Neural progenitor cell (in vitro differentiated cells): ENCODE measurements at regions not wholly inside any gene's neighbourhood (a gene's known extent, or its start where the extent isn't known, plus 50 kb on each side); places are given as distances from the start of the nearest gene placed in this dataset.

Experiments used
- DNase-seq: peaks from one replicate; pipeline ENCODE4 v3.0.0-alpha.2; 2016; ENCODE audit warnings: low spot score
- H2AFZ ChIP-seq: fragments of 200-600 bp; sonication (generic); replicated peaks from 2 replicates; pipeline ENCODE4 v1.6.1; 2016; ENCODE audit warnings: antibody characterized with exemption
- H3F3A ChIP-seq: fragments of 200-600 bp; sonication (generic); 2 replicates; pipeline ENCODE4 v1.6.1; 2016; ENCODE audit warnings: antibody characterized with exemption, low read depth
- H3K27ac ChIP-seq: fragments of 200-600 bp; sonication (generic); 2 replicates; pipeline ENCODE4 v1.5.1; 2016; ENCODE audit warnings: mild to moderate bottlenecking
- H3K27me3 ChIP-seq: fragments of 200-600 bp; sonication (generic); 2 replicates; pipeline ENCODE4 v1.6.1; 2016; ENCODE audit warnings: mild to moderate bottlenecking, moderate library complexity
- H3K36me3 ChIP-seq: fragments of 200-600 bp; sonication (generic); 2 replicates; pipeline ENCODE4 v1.5.1; 2016
- H3K4me1 ChIP-seq: fragments of 200-600 bp; sonication (generic); 2 replicates; pipeline ENCODE4 v1.6.1; 2016; ENCODE audit warnings: mixed run types
- H3K4me2 ChIP-seq: fragments of 200-600 bp; sonication (generic); 2 replicates; pipeline ENCODE4 v1.6.1; 2016
- H3K4me3 ChIP-seq: fragments of 200-600 bp; sonication (generic); 2 replicates; pipeline ENCODE4 v1.5.1; 2016
- H3K79me2 ChIP-seq: fragments of 200-600 bp; sonication (generic); 2 replicates; pipeline ENCODE4 v1.6.1; 2016; ENCODE audit warnings: low read depth
- H3K9ac ChIP-seq: fragments of 200-600 bp; sonication (generic); 2 replicates; pipeline ENCODE4 v1.6.1; 2016
- H3K9me3 ChIP-seq: fragments of 200-600 bp; sonication (generic); 2 replicates; pipeline ENCODE4 v1.5.1; 2016; ENCODE audit warnings: low read depth
- H4K20me1 ChIP-seq: fragments of 200-600 bp; sonication (generic); 2 replicates; pipeline ENCODE4 v1.6.1; 2016; ENCODE audit warnings: low read depth
- H3K27ac Mint-ChIP-seq: 3 replicates; pipeline ENCODE4 v1.8.0; 2021; ENCODE audit warnings: mixed read lengths
- H3K27me3 Mint-ChIP-seq: 2 replicates; pipeline ENCODE4 v1.8.0; 2022; ENCODE audit warnings: low read depth, mild to moderate bottlenecking, inconsistent platforms, moderate library complexity, mixed read lengths; ENCODE audit not compliant: insufficient read depth
- H3K36me3 Mint-ChIP-seq: 3 replicates; pipeline ENCODE4 v1.8.0; 2021; ENCODE audit warnings: mixed read lengths
- H3K4me1 Mint-ChIP-seq: 3 replicates; pipeline ENCODE4 v1.8.0; 2021; ENCODE audit warnings: mixed read lengths
- H3K4me3 Mint-ChIP-seq: 3 replicates; pipeline ENCODE4 v1.8.0; 2021; ENCODE audit warnings: mild to moderate bottlenecking, moderate library complexity, mixed read lengths
- H3K9me3 Mint-ChIP-seq: 3 replicates; pipeline ENCODE4 v1.8.0; 2020; ENCODE audit warnings: mixed read lengths
- EZH2 ChIP-seq: fragments of 200-600 bp; sonication (generic); IDR thresholded peaks from 2 replicates; pipeline ENCODE4 v1.6.1; 2017; ENCODE audit warnings: antibody characterized with exemption, mild to moderate bottlenecking, moderate library complexity
- EZH2phosphoT487 ChIP-seq: fragments of 200-600 bp; sonication (generic); IDR thresholded peaks from 2 replicates; pipeline ENCODE4 v1.6.1; 2017; ENCODE audit warnings: antibody characterized with exemption
- TF ChIP-seq, protein P1 (sequence below): fragments of 200-600 bp; sonication (generic); IDR thresholded peaks from 2 replicates; pipeline ENCODE4 v1.5.1; 2017; ENCODE audit warnings: antibody characterized with exemption, mild to moderate bottlenecking

DNA sequence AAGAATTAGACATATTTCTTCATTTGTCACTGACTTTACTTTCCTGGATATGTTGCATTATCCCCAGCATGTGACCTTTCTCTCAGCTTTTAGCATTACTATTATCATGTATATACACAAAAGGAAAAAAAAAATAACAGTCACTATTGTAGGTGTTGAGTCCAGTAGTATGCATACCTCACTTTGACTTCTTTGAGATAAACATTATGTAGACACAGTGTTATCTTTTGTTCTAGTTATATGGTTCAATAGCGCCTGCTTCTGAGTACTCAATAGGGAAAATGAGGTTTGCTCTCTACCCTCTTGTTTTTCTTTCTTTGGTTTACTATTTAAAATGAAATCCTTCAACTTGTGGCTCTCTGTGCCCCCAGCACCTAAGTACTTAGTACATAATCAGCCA lies 409.6 kb upstream of the PKN2 start:
- Mint-ChIP-seq H3K4me3 (no peak overlapping the region), H3K36me3 (no peaks in the 10 kb centered on the region), H3K27me3 (no peaks in the 10 kb centered on the region), H3K27ac (no peak overlapping the region), H3K4me1 (peaks cover 20% of the 10 kb centered on the region), H3K9me3 (peaks cover 3% of the 10 kb centered on the region)
- Histone ChIP-seq H3K4me3 (no peak overlapping the region), H3F3A (no peaks in the 10 kb centered on the region), H3K36me3 (no peaks in the 10 kb centered on the region), H3K27ac (no peak overlapping the region), H3K79me2 (no peaks in the 10 kb centered on the region), H3K27me3 (no peaks in the 10 kb centered on the region), H2AFZ (no peak overlapping the region), H3K9me3 (no peaks in the 10 kb centered on the region), H3K4me1 (no peaks in the 10 kb centered on the region), H3K9ac (no peak overlapping the region), H4K20me1 (no peaks in the 10 kb centered on the region), H3K4me2 (no peak overlapping the region)
- no peak for DNase-seq
- TF ChIP-seq, protein P1, sequence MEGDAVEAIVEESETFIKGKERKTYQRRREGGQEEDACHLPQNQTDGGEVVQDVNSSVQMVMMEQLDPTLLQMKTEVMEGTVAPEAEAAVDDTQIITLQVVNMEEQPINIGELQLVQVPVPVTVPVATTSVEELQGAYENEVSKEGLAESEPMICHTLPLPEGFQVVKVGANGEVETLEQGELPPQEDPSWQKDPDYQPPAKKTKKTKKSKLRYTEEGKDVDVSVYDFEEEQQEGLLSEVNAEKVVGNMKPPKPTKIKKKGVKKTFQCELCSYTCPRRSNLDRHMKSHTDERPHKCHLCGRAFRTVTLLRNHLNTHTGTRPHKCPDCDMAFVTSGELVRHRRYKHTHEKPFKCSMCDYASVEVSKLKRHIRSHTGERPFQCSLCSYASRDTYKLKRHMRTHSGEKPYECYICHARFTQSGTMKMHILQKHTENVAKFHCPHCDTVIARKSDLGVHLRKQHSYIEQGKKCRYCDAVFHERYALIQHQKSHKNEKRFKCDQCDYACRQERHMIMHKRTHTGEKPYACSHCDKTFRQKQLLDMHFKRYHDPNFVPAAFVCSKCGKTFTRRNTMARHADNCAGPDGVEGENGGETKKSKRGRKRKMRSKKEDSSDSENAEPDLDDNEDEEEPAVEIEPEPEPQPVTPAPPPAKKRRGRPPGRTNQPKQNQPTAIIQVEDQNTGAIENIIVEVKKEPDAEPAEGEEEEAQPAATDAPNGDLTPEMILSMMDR: no peak
- TF ChIP-seq EZH2 (no peak), EZH2phosphoT487 (no peak)

DNA sequence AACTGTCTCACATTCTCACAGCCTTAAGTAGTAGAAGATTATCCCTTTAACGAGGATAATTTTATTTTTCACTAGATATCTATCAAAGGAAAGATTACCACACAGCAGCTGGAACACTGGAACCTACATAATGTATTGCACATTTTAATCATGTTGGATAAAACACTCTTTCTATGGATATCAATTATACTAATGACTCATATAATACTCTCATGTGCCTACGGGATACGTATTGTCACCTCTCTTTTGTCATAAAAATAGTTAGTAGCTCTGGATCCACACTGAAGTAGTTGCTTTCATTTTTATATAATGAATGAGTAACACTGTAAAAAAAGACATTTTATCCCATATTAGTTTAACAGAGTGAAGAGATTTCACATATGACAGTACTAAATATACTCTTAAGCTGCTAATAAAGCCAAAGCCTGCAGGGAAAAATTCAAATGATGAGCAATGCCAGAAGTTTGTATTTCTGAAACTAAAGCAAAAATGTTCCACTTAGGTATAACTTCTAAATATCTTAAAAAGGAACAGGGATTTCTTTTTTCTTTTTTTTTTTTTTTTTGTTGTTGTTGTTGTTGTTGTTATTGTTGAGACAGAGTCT lies 408.7 kb upstream of the PKN2 start:
- Histone ChIP-seq H3F3A (no peaks in the 10 kb centered on the region), H3K4me3 (no peak overlapping the region), H3K9me3 (no peaks in the 10 kb centered on the region), H3K4me2 (no peak overlapping the region), H3K36me3 (no peaks in the 10 kb centered on the region), H4K20me1 (no peaks in the 10 kb centered on the region), H3K27ac (no peak overlapping the region), H3K27me3 (no peaks in the 10 kb centered on the region), H3K4me1 (no peaks in the 10 kb centered on the region), H3K79me2 (no peaks in the 10 kb centered on the region), H3K9ac (no peak overlapping the region), H2AFZ (no peak overlapping the region)
- Mint-ChIP-seq H3K36me3 (no peaks in the 10 kb centered on the region), H3K4me1 (peaks cover 20% of the 10 kb centered on the region), H3K27ac (no peak overlapping the region), H3K9me3 (peaks cover 7% of the 10 kb centered on the region), H3K4me3 (no peak overlapping the region), H3K27me3 (no peaks in the 10 kb centered on the region)
- TF ChIP-seq EZH2phosphoT487: no peak
- no peak for DNase-seq

DNA sequence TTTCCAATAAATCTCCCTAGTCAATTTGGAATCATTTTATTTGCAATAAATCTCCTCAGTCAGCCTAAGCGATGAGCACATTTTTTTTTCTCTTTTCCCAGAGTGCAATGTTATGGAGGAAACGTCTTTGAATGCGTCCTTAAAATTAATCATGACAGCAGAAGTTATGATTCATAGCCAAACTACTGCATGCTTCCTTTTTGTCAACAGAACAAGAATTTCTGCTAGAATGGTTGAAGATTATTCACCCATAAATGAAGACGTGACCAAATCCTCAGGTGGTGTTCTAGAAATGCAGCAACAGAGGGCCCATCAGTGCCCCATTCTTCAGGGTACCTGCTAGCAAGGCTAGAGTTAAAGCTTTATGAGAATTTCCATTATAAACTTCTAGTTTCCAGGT lies 407.9 kb upstream of the PKN2 start:
- no peaks in the 10 kb centered on the region for H3K79me2 ChIP-seq
- no peaks in the 10 kb centered on the region for H4K20me1 ChIP-seq
- TF ChIP-seq, protein P1: no peak
- TF ChIP-seq EZH2: no peak
- no peak for TF ChIP-seq EZH2phosphoT487
- H3K4me3 Mint-ChIP-seq: no peak overlapping the region
- H3K36me3 Mint-ChIP-seq: no peaks in the 10 kb centered on the region
- H3K27ac ChIP-seq: no peak overlapping the region
- peaks cover 7% of the 10 kb centered on the region for H3K9me3 Mint-ChIP-seq
- no peaks in the 10 kb centered on the region for H3K4me1 ChIP-seq
- no peak overlapping the region for H2AFZ ChIP-seq
- no peak overlapping the region for H3K9ac ChIP-seq
- no peak overlapping the region for H3K27ac Mint-ChIP-seq
- no peak overlapping the region for H3K4me3 ChIP-seq
- H3K27me3 ChIP-seq: no peaks in the 10 kb centered on the region
- no peaks in the 10 kb centered on the region for H3K27me3 Mint-ChIP-seq
- H3K4me2 ChIP-seq: no peak overlapping the region
- peaks cover 20% of the 10 kb centered on the region for H3K4me1 Mint-ChIP-seq
- no peaks in the 10 kb centered on the region for H3K36me3 ChIP-seq
- H3K9me3 ChIP-seq: no peaks in the 10 kb centered on the region
- H3F3A ChIP-seq: no peaks in the 10 kb centered on the region
- DNase-seq: no peak

DNA sequence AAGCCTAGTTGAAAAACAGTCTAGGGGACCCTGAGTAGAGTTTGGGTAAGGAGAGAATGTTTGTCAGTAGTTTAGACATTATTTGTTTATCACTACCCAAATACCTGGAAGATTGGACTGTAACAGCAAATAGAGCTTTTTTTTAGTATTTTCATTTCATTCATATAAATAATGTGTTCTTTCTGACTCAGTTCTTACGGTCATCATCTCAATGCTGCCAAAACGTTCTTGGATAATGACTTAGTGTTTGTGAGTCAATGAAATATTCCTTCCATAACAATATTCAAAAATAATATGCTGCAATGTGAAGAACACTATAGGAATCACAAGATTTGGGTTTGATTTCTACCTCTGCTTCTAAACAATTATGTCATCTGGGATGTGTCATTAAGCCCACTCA lies 400.0 kb upstream of the PKN2 start:
- H2AFZ ChIP-seq: no peak overlapping the region
- TF ChIP-seq EZH2phosphoT487: no peak
- TF ChIP-seq, protein P1: no peak
- TF ChIP-seq EZH2: no peak
- H3K9ac ChIP-seq: no peak overlapping the region
- no peaks in the 10 kb centered on the region for H3K79me2 ChIP-seq
- H3K27me3 ChIP-seq: no peaks in the 10 kb centered on the region
- no peaks in the 10 kb centered on the region for H3K9me3 ChIP-seq
- Mint-ChIP-seq H3K4me1 (no peaks in the 10 kb centered on the region), H3K27ac (no peak overlapping the region), H3K36me3 (no peaks in the 10 kb centered on the region), H3K4me3 (no peak overlapping the region), H3K27me3 (no peaks in the 10 kb centered on the region), H3K9me3 (peaks cover 3% of the 10 kb centered on the region)
- no peaks in the 10 kb centered on the region for H3K36me3 ChIP-seq
- H4K20me1 ChIP-seq: no peaks in the 10 kb centered on the region
- DNase-seq: no peak
- H3K4me3 ChIP-seq: no peak overlapping the region
- H3K27ac ChIP-seq: no peak overlapping the region
- H3K4me2 ChIP-seq: no peak overlapping the region
- H3F3A ChIP-seq: no peaks in the 10 kb centered on the region
- no peaks in the 10 kb centered on the region for H3K4me1 ChIP-seq
